ENCODE measurements at regions not wholly inside any gene's neighbourhood (a gene's known extent, or its start where the extent isn't known, plus 50 kb on each side); places are given as distances from the start of the nearest gene placed in this dataset.

DNA sequence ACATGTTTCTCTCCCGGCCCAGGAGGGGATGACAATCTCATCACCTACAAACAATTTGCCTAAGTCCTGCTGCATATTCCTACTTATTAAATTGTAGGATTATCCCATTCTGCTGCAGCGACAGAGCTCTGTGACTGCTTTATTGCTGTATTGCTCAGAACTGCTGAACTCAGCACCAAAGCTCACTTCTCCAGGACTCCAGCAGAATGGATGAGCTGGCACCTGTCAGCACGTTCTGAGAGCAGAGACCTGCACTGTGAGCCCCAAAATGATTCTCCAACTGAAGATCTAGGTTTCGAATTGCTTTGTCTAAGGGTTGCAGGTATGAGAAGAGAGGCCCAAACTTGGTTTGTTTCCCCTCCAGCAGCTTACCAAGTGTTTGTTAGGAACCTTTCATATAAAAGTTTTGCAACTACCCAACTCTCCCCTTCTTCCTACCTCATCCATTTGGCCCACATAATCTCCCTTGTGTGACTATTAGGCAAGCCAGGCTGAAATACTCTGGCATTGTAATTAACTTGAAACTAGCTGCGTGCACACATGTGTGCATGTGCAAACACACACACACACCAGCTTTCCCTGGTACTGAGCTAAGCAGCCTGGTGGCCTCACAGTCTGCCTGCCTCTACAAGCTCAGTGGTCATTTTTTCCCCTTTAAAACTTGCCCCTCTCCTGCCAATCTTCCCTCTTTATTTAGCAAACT is 161.4 kb upstream of the CAMK1G start:
- DNase-seq = no peak

DNA sequence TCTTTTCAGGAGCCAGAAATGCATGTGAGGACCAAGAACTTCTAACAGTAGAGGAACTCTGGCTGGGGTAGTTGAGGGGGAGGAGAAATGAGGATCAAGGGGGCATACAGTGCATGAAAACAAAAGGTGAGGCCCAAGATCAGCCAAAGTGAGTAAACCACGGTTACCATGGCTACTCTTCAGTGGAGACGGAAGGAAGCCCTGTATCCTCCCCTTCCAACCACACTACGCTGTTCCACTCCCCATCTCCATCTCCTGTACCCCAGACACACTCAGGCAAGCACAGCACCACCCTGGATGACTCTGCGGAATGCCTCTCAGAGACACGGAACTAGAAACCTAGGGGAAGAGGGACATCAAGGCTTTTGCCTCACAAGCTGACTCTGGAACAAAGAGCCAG is 157.6 kb upstream of the CAMK1G start:
- no peak for DNase-seq

DNA sequence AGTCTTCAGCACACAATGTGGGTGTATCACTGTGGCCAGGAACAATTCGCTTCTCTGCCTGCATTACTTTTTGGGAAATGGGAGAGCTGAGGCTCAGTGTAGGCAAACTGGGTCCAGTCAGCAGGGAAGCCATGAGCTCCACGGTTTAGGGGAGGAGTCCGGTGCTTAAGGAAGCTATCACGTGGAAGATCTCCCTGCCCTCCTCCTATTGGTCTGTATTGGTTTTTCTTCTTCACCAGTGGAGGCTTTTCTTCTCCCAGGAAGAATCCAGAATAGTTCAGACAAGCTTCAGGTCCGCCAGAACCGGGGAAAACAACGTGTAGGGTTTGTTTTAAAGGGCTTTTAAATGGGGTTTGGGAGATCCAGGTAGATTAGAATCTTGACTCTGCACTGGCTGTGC is 156.2 kb upstream of the CAMK1G start:
- no peak for DNase-seq

DNA sequence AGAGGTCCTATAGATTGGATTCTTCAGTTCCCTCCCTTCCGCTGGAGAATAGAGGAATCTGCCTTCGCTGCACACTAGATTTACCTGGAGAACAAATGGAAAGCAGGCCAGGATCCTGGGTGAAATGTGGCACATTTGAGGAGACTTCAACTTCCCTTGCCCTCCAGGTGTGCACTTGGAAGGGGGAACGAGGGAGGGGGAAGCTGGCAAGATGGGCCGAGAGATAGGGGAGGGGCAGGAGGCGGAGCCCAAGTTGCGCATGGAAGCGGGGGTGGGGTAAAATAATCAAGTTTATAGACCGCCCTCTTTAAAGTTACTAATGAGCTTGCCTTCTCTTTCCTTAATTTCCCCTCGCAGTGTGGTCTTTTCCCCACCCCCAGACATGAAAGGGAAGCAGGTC is 155.7 kb upstream of the CAMK1G start:
- DNase-seq = no peak

DNA sequence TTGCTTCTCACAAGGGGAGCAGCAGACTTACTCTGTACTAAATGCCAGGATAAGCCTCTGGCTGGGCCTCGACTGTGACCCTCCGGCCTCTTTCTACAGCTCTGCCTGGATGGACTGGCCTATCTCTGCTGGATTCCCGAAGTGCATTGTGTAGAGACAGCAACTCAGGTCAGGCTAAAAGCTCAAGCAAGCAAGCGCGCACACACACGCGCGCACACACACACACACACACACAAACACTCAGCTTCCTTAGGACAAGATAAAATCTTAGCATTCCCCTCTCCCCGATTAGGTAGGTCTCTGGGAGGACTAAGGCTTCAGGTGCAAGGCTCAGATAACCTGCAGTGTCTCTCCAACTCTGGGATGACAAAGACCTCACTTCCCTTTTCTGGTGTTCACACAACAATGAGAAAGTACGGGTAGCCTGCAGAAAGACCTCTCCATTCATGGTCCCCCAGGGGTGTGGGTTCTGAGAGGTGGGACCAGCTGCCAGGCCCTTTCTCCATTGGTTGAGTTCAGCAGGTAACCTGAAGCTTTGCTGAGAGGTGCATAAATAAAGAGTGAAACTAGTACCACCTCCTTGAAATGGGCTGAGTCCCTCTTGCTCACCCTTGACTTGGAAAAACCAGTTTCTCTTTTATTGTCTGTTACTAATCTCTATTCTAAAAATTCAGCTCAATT is 155.1 kb upstream of the CAMK1G start:
- no peak for DNase-seq

DNA sequence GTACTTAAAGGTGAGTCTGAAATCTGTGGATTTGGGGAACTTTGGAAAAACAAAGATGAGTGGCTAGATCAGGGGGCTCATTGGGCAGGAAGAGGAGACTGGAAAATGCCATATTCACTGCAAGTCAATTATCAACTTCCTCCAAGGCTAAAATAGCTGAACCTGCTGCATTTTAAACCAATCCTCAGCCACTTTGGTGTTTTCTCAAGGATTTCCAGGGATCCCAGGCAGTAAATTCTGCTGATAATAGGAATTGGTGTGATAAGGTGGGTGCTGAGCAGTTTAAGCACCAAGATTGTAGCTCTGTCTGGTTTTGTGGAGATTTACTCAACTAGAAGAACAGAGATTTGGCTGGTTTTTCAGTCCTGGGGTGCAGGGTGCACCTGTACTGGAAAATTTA is 153.9 kb upstream of the CAMK1G start:
- DNase-seq = no peak

DNA sequence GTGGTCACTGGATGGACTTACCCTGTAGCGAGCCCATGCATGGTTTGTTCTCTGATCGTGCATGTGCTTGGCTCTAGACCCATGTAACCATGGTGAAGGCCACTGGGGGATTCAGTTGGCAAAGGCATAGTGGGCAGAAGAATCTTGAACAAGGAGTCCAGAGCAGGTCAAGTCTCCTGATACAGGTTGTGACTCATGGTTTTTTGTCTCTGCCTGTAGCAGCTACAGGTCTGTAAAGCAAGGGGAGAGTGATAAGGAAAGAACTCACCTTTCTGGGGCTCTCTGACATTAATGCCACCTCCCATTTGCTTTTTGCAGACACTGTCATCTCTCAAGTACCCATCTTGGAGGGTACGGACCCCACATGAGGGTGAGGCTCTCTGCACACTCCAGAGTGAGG is 153.4 kb upstream of the CAMK1G start:
- no peak for DNase-seq

DNA sequence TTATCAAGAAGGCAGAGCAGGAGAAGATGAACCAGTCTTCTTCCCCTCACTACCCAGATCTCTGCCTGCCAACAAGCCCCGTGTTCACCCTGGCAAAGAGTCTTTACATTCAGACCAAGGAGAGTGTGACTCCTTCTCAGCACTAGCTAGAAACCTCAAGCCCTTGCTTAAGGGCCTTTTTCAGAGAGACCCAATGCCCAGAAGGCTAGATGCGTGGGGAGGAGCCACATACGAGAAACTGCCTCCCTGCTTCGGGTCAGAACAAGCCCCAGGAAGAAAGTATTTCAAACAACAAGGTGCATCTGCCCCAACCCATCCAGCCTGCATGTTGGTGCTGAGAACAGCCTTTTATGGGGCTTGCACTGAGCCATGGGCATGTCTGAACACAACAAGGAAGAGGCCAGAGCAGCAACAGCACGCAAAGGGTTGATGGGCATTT is 152.7 kb upstream of the CAMK1G start:
- DNase-seq = no peak

DNA sequence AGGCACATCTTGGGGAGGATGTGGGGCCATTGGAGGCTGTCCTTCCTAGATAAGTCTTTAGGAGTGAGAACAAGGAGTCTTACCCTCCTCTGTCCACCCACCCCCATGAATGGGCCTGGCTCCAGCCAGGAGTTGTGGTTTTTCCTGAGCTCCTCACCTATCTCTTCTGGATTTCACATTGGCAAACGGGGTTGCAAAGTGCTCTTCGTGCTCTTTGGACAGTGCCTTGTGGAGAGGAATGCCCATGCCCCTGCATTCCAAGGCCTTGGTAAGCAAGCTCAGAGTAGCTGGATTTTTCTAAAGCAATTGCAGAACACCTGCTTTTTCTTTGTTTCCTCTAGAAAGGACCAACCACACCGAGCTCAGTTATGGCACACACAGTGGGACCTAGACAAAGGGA is 152.1 kb upstream of the CAMK1G start:
- no peak for DNase-seq

DNA sequence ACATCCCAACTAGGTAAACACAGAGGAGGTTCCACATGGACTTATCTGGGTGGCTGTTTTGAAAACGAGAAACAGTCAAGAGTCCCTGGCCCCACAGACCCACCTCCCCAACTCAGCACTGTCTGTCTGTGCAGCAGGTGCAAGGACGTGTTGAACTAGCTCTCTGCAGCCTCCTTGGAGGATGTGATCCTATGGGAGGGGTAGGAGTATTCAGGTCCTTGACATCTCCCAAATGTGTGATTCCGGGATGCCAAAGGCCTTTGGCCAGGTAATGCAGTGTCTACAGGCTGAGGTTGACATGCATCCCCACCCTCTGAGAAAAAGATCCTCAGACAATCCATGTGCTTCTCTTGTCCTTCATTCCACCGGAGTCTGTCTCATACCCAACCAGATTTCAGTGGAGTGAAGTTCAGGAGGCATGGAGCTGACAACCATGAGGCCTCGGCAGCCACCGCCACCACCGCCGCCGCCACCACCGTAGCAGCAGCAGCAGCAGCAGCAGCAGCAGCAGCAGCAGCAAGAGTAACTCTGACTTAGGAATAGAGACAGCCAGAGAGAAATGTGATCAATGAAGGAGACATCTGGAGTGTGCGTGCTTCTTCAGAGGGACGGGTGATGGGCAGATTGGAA is 151.6 kb upstream of the CAMK1G start:
- no peak for DNase-seq

DNA sequence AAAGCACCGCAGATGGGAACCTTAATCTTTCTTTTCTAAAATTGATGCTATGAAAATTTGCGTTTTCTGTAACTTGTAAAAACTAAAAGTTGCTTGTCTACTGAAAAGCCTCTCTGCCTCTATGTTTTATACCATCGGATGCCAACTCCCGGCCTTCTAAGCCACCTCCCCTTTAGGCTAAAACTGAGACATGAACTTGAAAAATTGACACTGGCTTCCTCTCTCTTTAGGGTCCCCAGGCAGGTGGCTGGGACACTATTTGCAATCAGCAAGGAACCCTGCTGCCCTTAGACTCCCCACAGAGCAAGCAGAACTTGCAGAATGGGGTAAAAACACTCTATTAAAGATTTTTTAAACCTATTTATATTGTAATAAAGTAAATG is 151.1 kb upstream of the CAMK1G start:
- DNase-seq = no peak

DNA sequence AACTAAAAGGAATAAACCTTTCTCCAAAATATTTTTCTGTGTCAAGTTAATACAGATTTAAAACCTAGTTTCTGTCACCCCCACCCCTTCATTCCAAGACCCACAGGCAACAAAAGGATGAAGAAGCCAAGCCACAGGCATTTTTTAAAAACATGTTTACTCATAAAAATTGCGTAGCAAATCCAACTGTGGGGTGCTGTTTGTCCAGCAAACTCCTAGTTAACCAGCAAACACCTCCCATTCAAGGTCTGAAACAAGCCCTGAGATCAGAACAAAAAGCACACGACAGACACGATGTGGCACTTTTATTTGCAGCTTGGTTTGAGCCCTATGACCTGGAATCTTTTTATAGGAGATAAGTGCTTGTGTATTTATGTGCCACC is 149.9 kb upstream of the CAMK1G start:
- DNase-seq = no peak

DNA sequence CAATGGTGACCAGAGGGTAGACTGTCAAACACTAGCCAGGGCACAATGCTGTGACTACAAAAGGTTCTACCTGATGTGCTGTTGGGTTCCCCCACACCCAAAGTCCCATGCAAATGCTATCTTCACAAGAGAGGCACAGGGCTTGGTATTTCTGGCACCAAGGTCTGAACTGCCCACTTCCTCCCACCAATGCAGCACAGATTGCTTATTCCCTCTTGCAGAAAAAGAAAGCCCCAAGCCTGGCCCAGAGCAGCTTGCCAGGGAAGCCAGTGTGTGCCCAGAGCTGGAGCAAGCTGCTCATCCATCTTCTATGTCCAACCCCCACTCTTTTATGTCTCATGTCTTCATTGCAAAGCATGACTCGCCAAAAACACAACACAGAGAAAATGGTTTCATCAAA is 149.4 kb upstream of the CAMK1G start:
- no peak for DNase-seq

DNA sequence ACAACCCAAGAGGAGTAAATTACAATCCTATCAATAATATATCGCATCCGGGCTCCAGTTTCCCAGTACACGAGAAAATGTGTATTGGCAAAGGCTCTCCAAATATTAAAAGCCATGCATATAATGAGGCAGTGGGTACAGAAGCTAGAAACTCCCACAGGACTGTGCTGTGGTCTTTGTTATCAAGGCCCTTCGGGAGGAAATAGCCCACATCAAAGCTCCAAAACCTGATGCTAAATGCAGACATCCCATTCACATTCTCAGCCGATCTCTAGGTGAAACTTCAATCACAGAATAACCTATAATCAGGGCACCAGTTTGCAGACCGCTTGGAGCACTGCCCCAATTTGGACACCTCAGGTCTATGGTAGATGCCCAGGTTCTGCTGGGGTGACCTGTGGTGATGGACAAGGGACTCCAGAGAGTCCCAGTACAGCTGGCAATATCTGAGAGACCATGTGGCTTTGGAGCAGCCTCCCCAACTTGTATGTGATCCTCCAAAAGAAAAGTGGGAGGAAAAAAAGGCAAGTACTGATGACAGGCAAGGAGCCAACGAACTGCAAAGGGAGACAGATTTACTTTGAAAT is 148.8 kb upstream of the CAMK1G start:
- no peak for DNase-seq

DNA sequence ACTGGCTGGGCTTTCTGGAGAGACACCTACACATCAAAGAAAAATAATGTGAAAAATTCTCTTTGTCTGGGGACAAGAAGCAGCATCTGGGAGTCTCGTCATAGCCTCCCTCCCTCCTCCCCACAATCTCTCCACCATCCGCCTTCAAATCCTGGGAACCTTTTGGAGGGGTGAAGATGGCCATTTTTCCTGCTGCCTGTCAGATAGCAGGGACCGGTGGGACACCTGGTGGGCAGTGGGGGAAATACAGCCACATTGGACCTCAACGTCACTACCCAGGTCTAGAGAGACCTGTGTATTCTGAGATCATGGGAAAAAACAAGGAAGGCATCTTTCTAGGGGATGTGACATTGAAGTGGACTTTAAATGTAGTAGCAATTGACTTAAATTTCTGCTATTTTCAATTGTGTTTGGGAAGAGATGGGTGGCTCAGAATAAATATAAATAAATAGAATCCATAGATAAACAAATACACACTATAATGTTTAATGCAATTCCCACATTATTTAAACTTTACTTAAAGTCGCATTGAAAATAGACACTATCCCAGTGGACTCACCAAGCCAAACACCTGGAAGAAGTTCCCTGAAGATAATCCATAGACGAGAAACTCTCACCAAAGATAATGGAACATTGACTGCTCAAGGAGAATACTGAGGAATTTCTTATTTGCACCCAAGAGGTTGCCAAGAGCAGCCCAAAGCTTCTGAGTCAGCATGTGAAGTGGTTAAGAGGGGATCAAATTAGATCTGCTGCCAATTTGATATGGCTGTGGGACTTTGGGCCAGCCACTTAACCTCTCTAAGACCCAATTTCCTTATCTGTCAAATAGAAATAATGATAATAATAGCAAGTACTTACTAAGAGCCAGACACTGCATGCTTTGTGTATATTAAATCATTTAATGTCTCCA is 147.6 kb upstream of the CAMK1G start:
- DNase-seq = peak; percentile 28

DNA sequence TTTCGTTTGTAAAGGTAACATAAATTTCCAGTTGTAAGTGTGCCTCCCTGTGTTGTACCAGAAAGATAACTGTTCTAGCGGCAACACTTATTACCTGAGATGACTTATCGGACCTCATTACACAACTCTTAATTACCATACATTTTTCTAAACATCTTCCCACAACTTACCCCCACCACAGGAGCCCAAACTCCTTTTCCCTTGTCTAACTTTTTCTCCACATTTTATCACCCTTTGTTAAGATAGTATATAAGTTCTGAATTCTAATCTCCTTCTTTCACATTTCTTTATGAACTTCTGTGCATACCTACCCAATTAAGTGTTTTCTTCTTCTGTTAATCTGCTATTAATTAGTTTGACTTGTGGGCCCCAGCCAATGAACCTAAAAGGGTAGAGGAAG is 143.7 kb upstream of the CAMK1G start:
- DNase-seq = no peak

DNA sequence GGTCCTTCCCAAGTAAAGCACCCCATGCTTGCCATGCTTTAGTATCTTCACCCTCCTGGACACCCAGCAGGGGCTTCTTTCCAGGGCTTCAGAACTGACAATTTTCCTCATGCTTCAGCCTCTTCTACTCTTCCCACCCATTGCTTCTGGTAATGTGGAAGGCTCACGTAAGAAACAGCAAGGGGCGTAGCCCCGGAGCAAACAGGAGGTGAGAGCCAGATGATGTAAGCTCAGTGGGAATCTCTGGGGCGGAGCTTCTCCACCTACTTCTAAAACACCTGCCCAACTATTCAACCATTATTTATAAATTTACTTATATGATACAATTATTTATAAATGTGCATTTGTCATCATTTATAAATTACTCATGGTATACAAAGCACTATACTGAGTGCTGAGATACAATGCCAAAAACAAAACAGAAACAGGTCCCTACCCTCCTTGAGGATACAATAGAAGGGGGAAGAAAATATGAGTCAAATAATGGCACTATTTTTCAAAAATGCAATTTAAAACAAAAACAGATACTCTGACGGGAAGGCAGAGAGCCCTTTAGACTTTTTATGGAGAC is 140.1 kb upstream of the CAMK1G start:
- no peak for DNase-seq

DNA sequence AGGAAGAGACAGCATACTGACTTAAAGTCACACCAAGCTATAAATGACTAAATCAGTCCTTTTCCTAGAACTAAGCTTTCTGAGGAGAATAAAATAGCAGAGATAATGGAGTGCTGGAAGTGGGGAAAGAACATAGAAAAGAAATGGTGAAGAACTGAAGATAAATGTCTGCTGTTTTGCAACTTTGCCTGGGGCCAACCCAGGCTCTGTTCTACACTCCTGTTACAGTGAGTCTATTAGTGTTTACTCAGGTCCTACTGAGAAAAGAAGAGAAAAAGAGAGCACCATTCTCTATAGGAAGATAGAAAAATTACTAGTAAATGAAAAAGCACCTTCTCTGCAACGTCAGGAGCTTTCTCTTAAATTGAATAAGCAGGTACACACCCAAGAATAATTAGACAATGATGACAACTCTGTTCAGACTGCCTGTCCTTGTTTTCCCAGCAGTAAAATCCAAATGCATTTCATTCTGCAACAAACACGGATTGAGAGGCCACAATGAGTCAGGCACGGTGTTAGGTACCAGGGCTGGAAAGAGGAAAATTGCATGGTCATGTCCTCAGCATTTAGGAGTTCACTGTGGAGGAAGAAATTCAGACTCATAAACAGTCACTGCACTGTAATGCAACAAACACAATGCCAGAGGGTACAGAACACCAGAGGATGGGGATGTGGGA is 139.4 kb upstream of the CAMK1G start:
- no peak for DNase-seq

DNA sequence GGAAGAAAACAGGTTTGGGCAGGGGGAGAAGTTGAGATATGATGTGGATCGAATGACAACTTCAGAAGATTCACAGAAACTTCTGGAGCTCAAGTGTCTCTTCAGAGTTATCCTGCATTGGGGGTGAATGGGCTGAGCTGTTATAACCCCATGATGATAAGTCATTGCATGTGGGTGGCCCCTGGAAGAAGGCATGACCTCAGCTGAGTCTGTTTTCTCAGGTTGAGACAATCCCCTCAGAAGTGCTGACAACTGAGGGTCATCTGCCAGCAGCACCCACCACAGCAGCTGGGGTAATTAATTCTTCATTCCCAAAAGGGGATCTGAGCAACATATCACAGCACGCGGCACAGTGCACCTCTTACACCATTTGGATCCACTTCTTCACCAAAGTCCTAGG is 138.6 kb upstream of the CAMK1G start:
- DNase-seq = no peak

DNA sequence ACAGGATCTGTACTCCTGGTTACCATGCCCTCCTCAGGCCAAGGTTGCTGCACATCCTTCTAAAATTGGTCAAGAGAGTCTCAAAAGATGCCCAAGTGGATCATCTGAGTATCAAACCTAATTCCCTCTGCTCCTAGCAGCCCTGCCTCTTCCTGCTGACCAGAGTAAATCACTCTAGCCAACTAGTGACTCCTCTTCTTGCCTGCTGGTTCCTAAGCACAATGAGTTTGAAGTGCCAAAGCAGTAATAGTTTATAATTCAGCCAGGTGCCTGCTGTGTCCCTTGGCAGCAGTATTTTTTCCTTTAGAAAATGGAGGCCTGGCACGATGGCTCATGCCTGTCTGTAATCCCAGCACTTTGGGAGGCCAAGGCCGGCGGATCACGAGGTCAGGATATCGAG is 137.9 kb upstream of the CAMK1G start:
- DNase-seq = no peak

DNA sequence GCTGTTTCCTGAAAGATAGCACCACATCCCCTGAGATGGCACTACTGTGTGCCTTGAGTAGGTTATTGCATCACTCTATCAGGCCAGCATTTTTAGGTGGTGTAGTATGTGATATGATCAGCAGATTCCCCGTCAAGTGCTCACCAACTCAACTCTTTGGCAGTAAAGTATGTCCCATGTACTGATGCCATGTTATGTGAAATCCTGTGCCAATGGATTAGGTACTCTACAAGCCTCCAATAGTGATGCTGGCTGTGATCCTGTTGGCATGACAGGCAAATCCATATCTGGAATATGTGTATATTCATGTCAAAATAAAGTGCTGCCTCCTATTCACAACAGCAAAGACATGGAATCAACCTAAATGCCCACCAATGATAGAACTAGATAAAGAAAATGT is 137.2 kb upstream of the CAMK1G start:
- no peak for DNase-seq

DNA sequence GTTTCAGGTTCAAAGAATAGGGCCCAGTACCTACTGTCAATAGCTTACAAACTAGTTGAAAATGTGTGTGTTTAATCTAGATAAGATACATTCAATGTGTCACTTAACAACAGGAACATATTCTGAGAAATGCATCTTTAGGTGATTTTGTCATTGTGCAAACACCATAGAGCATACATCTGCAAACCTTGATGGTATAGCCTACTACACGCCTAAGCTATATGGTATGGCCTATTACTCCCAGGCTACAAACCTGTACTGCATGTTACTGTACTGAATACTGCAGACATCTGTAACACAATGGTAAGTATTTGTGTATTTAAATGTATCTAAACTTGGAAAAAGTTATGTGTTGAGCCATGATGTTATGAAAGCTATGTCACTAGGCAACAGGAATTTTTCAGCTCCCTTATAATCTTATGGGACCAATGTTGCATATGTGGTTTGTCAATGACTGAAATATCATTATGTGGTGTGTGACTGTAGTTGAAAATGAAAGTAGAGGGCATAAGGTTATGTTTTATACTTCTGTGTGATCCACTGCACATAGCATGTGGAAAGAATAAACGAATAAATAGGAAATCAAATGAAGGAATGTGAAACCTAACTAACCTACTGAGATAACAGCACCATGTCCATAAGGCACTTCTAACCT is 129.0 kb upstream of the CAMK1G start:
- no peak for DNase-seq
